ENCODE measurements at regions not wholly inside any gene's neighbourhood (a gene's known extent, or its start where the extent isn't known, plus 50 kb on each side); places are given as distances from the start of the nearest gene placed in this dataset.

GRCh38 chrX:128870361-128870760 is 652.9 kb downstream of the SMARCA1 start:
- Histone ChIP-seq H3K4me3 (ENCODE audit: insufficient read depth, low read length, poor library complexity, severe bottlenecking) (no peak overlapping the region), H3K4me2 (ENCODE audit: low read depth, low read length, poor library complexity, severe bottlenecking) (no peak overlapping the region), H3K27me3 (ENCODE audit: low read length) (no peaks in the 10 kb centered on the region), H3K9me2 (replicated peaks; ENCODE audit: insufficient read depth, low read length) (no peaks in the 10 kb centered on the region), H3K79me2 (ENCODE audit: insufficient read depth, low read length) (no peaks in the 10 kb centered on the region), H3K9ac (ENCODE audit: low read length) (no peak overlapping the region), H3K36me3 (ENCODE audit: low read length) (no peaks in the 10 kb centered on the region), H4K20me1 (ENCODE audit: low read depth, low read length) (no peaks in the 10 kb centered on the region), H3K27ac (ENCODE audit: low read depth, low read length) (no peak overlapping the region), H2AFZ (ENCODE audit: low read depth, low read length, severe bottlenecking) (no peak overlapping the region), H3F3A (ENCODE audit: insufficient read depth) (no peaks in the 10 kb centered on the region), H3K9me3 (ENCODE audit: insufficient read depth, low read length) (no peaks in the 10 kb centered on the region)
- no peak for TF ChIP-seq EZH2phosphoT487 (conservative IDR thresholded peaks at IDR 0.05; ENCODE audit: low read length)
- no peak for TF ChIP-seq CTCF (IDR thresholded peaks at IDR 0.05; ENCODE audit: insufficient read depth, low read length, poor library complexity, severe bottlenecking)

- Histone ChIP-seq H3K27ac (ENCODE audit: low read depth, low read length) (no peak overlapping the region), H3K4me2 (ENCODE audit: low read depth, low read length, poor library complexity, severe bottlenecking) (no peak overlapping the region), H3K27me3 (ENCODE audit: low read length) (no peaks in the 10 kb centered on the region), H3K4me3 (ENCODE audit: insufficient read depth, low read length, poor library complexity, severe bottlenecking) (no peak overlapping the region), H3F3A (ENCODE audit: insufficient read depth) (no peaks in the 10 kb centered on the region), H2AFZ (ENCODE audit: low read depth, low read length, severe bottlenecking) (no peak overlapping the region), H3K9me3 (ENCODE audit: insufficient read depth, low read length) (no peaks in the 10 kb centered on the region), H3K79me2 (ENCODE audit: insufficient read depth, low read length) (no peaks in the 10 kb centered on the region), H4K20me1 (ENCODE audit: low read depth, low read length) (no peaks in the 10 kb centered on the region), H3K36me3 (ENCODE audit: low read length) (no peaks in the 10 kb centered on the region), H3K9ac (ENCODE audit: low read length) (no peak overlapping the region), H3K9me2 (replicated peaks; ENCODE audit: insufficient read depth, low read length) (no peaks in the 10 kb centered on the region)
- no peak for TF ChIP-seq EZH2phosphoT487 (conservative IDR thresholded peaks at IDR 0.05; ENCODE audit: low read length)
- TF ChIP-seq CTCF (IDR thresholded peaks at IDR 0.05; ENCODE audit: insufficient read depth, low read length, poor library complexity, severe bottlenecking), result no peak
Observed at GRCh38 chrX:128862557-128862956, 660.7 kb downstream of the SMARCA1 start.

GRCh38 chrX:128848374-128848773 is 674.9 kb downstream of the SMARCA1 start:
- Histone ChIP-seq H3K9ac (ENCODE audit: low read length) (no peak overlapping the region), H3F3A (ENCODE audit: insufficient read depth) (no peaks in the 10 kb centered on the region), H4K20me1 (ENCODE audit: low read depth, low read length) (no peaks in the 10 kb centered on the region), H3K9me2 (replicated peaks; ENCODE audit: insufficient read depth, low read length) (no peaks in the 10 kb centered on the region), H3K36me3 (ENCODE audit: low read length) (no peaks in the 10 kb centered on the region), H3K27me3 (ENCODE audit: low read length) (no peaks in the 10 kb centered on the region), H2AFZ (ENCODE audit: low read depth, low read length, severe bottlenecking) (no peak overlapping the region), H3K4me2 (ENCODE audit: low read depth, low read length, poor library complexity, severe bottlenecking) (no peak overlapping the region), H3K4me3 (ENCODE audit: insufficient read depth, low read length, poor library complexity, severe bottlenecking) (no peak overlapping the region), H3K9me3 (ENCODE audit: insufficient read depth, low read length) (no peaks in the 10 kb centered on the region), H3K79me2 (ENCODE audit: insufficient read depth, low read length) (no peaks in the 10 kb centered on the region), H3K27ac (ENCODE audit: low read depth, low read length) (no peak overlapping the region)
- no peak for TF ChIP-seq CTCF (IDR thresholded peaks at IDR 0.05; ENCODE audit: insufficient read depth, low read length, poor library complexity, severe bottlenecking)
- TF ChIP-seq EZH2phosphoT487 (conservative IDR thresholded peaks at IDR 0.05; ENCODE audit: low read length), result no peak

Data from SU-DHL-6 (cell line).